ENCODE measurements at regions not wholly inside any gene's neighbourhood (a gene's known extent, or its start where the extent isn't known, plus 50 kb on each side); places are given as distances from the start of the nearest gene placed in this dataset.

DNA sequence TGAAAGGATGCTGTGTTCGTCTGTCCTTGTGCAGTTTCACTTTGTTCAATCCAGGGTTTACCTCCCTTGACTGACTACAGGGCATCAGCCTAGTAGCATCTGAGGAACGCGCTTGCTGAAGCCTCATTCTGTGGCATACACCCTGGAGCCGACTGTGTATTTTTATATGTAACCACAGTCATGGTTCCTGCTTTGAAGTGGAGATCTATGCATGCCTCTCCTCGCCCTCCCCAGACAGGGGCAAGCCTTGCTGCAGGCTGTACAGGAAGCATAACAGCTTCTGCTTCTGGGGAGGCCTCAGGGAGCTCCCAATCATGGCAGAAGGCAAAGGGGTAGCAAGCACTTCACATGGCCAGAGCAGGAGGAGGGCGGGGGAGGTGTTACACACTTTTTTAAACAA is 262.1 kb downstream of the BCL11B start:
- POLR2A ChIA-PET, result no interaction called here

DNA sequence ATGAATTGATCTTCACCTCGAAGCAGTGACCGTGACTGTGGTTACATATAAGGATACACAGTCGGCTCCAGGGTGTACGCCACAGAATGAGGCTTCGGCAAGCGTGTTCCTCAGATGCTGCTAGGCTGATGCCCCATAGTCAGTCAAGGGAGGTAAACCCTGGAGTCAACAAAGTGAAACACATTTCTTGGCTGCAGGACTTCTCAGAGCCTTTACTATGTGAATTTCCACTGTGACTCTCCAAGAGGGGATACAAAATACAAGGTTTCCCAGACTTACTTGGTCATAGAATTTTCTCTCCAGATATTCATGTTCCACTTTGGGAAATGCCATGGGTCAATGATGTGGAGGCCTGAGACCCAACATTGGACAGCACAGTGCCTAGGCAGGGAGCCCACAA is 260.6 kb downstream of the BCL11B start:
- TF ChIP-seq ZNF366 (tag by site-specific recombination; conservative IDR thresholded peaks at IDR 0.05), result no peak
- peak; percentile 92 for TF ChIP-seq ZNF239 (tag by site-specific recombination; IDR thresholded peaks at IDR 0.05)
- TF ChIP-seq, protein P1, sequence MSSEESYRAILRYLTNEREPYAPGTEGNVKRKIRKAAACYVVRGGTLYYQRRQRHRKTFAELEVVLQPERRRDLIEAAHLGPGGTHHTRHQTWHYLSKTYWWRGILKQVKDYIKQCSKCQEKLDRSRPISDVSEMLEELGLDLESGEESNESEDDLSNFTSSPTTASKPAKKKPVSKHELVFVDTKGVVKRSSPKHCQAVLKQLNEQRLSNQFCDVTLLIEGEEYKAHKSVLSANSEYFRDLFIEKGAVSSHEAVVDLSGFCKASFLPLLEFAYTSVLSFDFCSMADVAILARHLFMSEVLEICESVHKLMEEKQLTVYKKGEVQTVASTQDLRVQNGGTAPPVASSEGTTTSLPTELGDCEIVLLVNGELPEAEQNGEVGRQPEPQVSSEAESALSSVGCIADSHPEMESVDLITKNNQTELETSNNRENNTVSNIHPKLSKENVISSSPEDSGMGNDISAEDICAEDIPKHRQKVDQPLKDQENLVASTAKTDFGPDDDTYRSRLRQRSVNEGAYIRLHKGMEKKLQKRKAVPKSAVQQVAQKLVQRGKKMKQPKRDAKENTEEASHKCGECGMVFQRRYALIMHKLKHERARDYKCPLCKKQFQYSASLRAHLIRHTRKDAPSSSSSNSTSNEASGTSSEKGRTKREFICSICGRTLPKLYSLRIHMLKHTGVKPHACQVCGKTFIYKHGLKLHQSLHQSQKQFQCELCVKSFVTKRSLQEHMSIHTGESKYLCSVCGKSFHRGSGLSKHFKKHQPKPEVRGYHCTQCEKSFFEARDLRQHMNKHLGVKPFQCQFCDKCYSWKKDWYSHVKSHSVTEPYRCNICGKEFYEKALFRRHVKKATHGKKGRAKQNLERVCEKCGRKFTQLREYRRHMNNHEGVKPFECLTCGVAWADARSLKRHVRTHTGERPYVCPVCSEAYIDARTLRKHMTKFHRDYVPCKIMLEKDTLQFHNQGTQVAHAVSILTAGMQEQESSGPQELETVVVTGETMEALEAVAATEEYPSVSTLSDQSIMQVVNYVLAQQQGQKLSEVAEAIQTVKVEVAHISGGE (tag by site-specific recombination; conservative IDR thresholded peaks at IDR 0.05; ENCODE audit: low read depth), result no peak
- TF ChIP-seq, protein P2, sequence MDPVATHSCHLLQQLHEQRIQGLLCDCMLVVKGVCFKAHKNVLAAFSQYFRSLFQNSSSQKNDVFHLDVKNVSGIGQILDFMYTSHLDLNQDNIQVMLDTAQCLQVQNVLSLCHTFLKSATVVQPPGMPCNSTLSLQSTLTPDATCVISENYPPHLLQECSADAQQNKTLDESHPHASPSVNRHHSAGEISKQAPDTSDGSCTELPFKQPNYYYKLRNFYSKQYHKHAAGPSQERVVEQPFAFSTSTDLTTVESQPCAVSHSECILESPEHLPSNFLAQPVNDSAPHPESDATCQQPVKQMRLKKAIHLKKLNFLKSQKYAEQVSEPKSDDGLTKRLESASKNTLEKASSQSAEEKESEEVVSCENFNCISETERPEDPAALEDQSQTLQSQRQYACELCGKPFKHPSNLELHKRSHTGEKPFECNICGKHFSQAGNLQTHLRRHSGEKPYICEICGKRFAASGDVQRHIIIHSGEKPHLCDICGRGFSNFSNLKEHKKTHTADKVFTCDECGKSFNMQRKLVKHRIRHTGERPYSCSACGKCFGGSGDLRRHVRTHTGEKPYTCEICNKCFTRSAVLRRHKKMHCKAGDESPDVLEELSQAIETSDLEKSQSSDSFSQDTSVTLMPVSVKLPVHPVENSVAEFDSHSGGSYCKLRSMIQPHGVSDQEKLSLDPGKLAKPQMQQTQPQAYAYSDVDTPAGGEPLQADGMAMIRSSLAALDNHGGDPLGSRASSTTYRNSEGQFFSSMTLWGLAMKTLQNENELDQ (tag by site-specific recombination; IDR thresholded peaks at IDR 0.05; ENCODE audit: low read depth), result no peak
- Histone ChIP-seq H3K9me3 (ENCODE audit: control insufficient read depth, insufficient read depth, low read depth, low read length) (no peaks in the 10 kb centered on the region), H3K36me3 (ENCODE audit: control insufficient read depth in 2 of 2, insufficient read depth in 1 of 2, low read length in 2 of 2) (no peaks in the 10 kb centered on the region), H3K4me1 (ENCODE audit: control insufficient read depth, insufficient read depth, low read length) (no peaks in the 10 kb centered on the region), H3K4me3 (ENCODE audit: low read depth, low read length) (no peak overlapping the region), H3K27ac (ENCODE audit: extremely low read depth, low read depth, low read length) (no peak overlapping the region)
- CTCF ChIA-PET, result no interaction called here
- POLR2A ChIA-PET, result no interaction called here

More for the DNA sequence above, 262.1 kb downstream of the BCL11B start:
- H3K9me3 ChIP-seq (ENCODE audit: control insufficient read depth, insufficient read depth, low read depth, low read length), result no peaks in the 10 kb centered on the region
- H3K27ac ChIP-seq (ENCODE audit: extremely low read depth, low read depth, low read length), result no peak overlapping the region
- H3K4me1 ChIP-seq (ENCODE audit: control insufficient read depth, insufficient read depth, low read length), result no peaks in the 10 kb centered on the region
- H3K4me3 ChIP-seq (ENCODE audit: low read depth, low read length), result no peak overlapping the region
- no peaks in the 10 kb centered on the region for H3K36me3 ChIP-seq (ENCODE audit: control insufficient read depth in 2 of 2, insufficient read depth in 1 of 2, low read length in 2 of 2)
- CTCF ChIA-PET, result interaction anchor here (0.7 kb wide), 1 partner anchor 1864 kb away, joined by 4 read pairs; no protein-coding TSS in a partner anchor
- TF ChIP-seq, protein P3, sequence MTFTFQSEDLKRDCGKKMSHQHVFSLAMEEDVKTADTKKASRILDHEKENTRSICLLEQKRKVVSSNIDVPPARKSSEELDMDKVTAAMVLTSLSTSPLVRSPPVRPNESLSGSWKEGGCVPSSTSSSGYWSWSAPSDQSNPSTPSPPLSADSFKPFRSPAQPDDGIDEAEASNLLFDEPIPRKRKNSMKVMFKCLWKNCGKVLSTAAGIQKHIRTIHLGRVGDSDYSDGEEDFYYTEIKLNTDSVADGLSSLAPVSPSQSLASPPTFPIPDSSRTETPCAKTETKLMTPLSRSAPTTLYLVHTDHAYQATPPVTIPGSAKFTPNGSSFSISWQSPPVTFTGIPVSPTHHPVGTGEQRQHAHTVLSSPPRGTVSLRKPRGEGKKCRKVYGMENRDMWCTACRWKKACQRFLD (tag by site-specific recombination; IDR thresholded peaks at IDR 0.05), result no peak
- TF ChIP-seq, protein P4, sequence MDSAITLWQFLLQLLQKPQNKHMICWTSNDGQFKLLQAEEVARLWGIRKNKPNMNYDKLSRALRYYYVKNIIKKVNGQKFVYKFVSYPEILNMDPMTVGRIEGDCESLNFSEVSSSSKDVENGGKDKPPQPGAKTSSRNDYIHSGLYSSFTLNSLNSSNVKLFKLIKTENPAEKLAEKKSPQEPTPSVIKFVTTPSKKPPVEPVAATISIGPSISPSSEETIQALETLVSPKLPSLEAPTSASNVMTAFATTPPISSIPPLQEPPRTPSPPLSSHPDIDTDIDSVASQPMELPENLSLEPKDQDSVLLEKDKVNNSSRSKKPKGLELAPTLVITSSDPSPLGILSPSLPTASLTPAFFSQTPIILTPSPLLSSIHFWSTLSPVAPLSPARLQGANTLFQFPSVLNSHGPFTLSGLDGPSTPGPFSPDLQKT (IDR thresholded peaks at IDR 0.05; ENCODE audit: borderline replicate concordance, low read depth, low read length), result no peak
- TF ChIP-seq, protein P5, sequence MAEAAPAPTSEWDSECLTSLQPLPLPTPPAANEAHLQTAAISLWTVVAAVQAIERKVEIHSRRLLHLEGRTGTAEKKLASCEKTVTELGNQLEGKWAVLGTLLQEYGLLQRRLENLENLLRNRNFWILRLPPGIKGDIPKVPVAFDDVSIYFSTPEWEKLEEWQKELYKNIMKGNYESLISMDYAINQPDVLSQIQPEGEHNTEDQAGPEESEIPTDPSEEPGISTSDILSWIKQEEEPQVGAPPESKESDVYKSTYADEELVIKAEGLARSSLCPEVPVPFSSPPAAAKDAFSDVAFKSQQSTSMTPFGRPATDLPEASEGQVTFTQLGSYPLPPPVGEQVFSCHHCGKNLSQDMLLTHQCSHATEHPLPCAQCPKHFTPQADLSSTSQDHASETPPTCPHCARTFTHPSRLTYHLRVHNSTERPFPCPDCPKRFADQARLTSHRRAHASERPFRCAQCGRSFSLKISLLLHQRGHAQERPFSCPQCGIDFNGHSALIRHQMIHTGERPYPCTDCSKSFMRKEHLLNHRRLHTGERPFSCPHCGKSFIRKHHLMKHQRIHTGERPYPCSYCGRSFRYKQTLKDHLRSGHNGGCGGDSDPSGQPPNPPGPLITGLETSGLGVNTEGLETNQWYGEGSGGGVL (tag by site-specific recombination; IDR thresholded peaks at IDR 0.05), result no peak
- TF ChIP-seq ZNF701 (tag by site-specific recombination; IDR thresholded peaks at IDR 0.05) (no peak), ZNF19 (tag by site-specific recombination; IDR thresholded peaks at IDR 0.05; ENCODE audit: low read depth) (no peak), ZNF350 (tag by site-specific recombination; IDR thresholded peaks at IDR 0.05) (no peak), ZNF16 (tag by site-specific recombination; IDR thresholded peaks at IDR 0.05; ENCODE audit: low read depth) (no peak), ZNF404 (tag by site-specific recombination; IDR thresholded peaks at IDR 0.05) (no peak), ZNF155 (tag by site-specific recombination; IDR thresholded peaks at IDR 0.05) (no peak), SP2 (tag by site-specific recombination; IDR thresholded peaks at IDR 0.05) (no peak), ZNF510 (tag by site-specific recombination; IDR thresholded peaks at IDR 0.05; ENCODE audit: insufficient replicate concordance) (no peak)
- TF ChIP-seq, protein P6, sequence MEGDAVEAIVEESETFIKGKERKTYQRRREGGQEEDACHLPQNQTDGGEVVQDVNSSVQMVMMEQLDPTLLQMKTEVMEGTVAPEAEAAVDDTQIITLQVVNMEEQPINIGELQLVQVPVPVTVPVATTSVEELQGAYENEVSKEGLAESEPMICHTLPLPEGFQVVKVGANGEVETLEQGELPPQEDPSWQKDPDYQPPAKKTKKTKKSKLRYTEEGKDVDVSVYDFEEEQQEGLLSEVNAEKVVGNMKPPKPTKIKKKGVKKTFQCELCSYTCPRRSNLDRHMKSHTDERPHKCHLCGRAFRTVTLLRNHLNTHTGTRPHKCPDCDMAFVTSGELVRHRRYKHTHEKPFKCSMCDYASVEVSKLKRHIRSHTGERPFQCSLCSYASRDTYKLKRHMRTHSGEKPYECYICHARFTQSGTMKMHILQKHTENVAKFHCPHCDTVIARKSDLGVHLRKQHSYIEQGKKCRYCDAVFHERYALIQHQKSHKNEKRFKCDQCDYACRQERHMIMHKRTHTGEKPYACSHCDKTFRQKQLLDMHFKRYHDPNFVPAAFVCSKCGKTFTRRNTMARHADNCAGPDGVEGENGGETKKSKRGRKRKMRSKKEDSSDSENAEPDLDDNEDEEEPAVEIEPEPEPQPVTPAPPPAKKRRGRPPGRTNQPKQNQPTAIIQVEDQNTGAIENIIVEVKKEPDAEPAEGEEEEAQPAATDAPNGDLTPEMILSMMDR (tag by site-specific recombination; IDR thresholded peaks at IDR 0.05), result no peak
- TF ChIP-seq, protein P7, sequence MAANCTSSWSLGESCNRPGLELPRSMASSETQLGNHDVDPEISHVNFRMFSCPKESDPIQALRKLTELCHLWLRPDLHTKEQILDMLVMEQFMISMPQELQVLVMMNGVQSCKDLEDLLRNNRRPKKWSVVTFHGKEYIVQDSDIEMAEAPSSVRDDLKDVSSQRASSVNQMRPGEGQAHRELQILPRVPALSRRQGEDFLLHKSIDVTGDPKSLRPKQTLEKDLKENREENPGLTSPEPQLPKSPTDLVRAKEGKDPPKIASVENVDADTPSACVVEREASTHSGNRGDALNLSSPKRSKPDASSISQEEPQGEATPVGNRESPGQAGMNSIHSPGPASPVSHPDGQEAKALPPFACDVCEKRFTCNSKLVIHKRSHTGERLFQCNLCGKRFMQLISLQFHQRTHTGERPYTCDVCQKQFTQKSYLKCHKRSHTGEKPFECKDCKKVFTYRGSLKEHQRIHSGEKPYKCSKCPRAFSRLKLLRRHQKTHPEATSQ (tag by site-specific recombination; IDR thresholded peaks at IDR 0.05), result no peak
